Hepatocyte (in vitro differentiated cells): ENCODE measurements at regions not wholly inside any gene's neighbourhood (a gene's known extent, or its start where the extent isn't known, plus 50 kb on each side); places are given as distances from the start of the nearest gene placed in this dataset.

ENCODE experiments used
- EZH2 ChIP-seq: fragments of 200-600 bp; sonication (generic); IDR thresholded peaks from 2 replicates; pipeline ENCODE4 v1.6.1; 2016; ENCODE audit warnings: antibody characterized with exemption, mild to moderate bottlenecking, borderline replicate concordance
- EZH2phosphoT487 ChIP-seq: fragments of 200-600 bp; sonication (generic); IDR thresholded peaks from one replicate; pipeline ENCODE4 v1.6.1; 2018; ENCODE audit warnings: antibody characterized with exemption, mild to moderate bottlenecking, low read depth, moderate library complexity; ENCODE audit not compliant: unreplicated experiment, severe bottlenecking
- TF ChIP-seq, protein P1 (sequence below): fragments of 200-600 bp; sonication (generic); IDR thresholded peaks from 2 replicates; pipeline ENCODE4 v1.5.1; 2016; ENCODE audit warnings: antibody characterized with exemption, mild to moderate bottlenecking; ENCODE audit not compliant: poor library complexity

- TF ChIP-seq, protein P1, sequence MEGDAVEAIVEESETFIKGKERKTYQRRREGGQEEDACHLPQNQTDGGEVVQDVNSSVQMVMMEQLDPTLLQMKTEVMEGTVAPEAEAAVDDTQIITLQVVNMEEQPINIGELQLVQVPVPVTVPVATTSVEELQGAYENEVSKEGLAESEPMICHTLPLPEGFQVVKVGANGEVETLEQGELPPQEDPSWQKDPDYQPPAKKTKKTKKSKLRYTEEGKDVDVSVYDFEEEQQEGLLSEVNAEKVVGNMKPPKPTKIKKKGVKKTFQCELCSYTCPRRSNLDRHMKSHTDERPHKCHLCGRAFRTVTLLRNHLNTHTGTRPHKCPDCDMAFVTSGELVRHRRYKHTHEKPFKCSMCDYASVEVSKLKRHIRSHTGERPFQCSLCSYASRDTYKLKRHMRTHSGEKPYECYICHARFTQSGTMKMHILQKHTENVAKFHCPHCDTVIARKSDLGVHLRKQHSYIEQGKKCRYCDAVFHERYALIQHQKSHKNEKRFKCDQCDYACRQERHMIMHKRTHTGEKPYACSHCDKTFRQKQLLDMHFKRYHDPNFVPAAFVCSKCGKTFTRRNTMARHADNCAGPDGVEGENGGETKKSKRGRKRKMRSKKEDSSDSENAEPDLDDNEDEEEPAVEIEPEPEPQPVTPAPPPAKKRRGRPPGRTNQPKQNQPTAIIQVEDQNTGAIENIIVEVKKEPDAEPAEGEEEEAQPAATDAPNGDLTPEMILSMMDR: no peak
- TF ChIP-seq EZH2: no peak
- TF ChIP-seq EZH2phosphoT487: no peak
Measured at GRCh38 chr10:132479603-132480221, 57.9 kb upstream of the INPP5A start.
